Urothelium cell line (cell line): ENCODE measurements at regions not wholly inside any gene's neighbourhood (a gene's known extent, or its start where the extent isn't known, plus 50 kb on each side); places are given as distances from the start of the nearest gene placed in this dataset.
"Not testable (repeated sequence)": the region's sequence is repeated elsewhere in the genome, so short reads cannot be mapped to it uniquely, and the experiment has no call there.

ENCODE experiments used
- DNase-seq: peaks from one replicate; pipeline ENCODE4 v3.0.0; 2011; ENCODE audit warnings: low spot score, mixed read lengths
- FAIRE-seq: peaks from 2 replicates; lab custom pipeline; 2011; peaks lifted over from hg19 to GRCh38; lab: Jason Lieb, UNC

GRCh38 chr5:116961021-116961420 lies 386.4 kb upstream of the SEMA6A start:
- DNase-seq, result no peak
- FAIRE-seq, result no peak

DNA sequence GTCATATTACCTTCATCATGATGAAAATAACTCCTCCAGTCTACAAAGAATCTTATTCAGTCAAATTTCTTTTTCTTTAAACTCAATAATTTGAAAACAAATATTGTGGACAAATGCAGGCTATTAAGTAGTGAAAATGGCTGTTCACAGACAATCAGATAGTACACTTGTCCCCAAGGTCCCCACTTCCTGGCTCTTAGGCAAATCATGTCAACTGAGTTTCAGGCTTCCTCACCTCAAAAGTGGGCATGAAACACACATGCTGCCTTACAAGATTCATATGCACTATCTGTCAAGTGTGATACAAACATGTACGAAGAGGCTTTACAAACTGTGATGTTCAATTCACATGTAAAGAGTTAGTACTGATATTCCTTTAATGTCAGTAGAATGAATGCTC lies 385.2 kb upstream of the SEMA6A start:
- FAIRE-seq (no peak), DNase-seq (no peak)

DNA sequence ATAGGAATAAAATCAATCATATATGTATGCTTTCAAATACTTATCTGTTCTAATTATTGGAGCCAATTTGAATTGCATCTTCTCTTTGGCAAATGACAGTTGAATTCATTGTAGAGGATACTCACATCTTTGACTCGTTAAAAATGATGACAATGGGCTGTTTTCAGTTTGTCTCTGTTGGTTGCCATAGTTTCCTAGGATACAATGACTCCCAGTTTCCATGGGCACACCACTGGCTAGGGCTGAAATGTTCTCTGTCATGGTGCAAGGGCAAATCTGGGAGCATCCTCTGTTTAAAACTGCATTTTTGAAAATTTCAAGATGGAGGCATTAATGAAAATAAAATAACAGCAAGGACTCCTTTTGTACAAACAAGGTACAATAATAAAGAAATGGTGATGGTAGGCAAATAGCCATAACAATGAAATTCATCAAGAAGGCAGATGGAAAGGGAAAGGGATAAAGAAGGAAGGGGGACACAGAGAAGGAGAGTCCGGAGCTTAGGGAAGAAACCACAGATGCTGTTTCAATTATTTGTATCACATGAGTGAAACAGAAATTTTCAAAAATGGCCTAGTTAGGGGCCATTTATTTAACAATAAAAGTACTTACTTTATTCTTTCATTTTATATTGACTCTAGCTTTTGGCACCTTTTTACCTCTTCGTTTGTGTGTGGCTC lies 378.8 kb upstream of the SEMA6A start:
- FAIRE-seq, result no peak
- no peak for DNase-seq

DNA sequence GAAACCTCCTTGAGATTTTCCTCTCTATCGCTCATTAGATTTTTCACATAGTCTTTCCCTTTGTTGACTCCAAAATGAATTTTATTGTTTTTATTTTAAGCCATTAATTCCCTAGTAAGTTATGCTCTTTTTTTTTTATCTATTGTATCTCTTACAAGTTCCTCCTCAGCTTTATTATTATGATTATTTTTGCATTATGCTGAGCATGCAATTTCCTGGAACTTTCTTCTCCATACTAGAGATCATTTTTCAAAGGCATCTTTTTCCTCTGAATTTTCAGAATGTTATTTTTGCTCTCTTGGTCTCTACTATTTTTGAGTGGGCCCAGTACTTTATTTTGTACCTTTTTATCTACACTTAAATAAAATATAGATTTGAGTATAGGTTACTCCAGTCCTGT lies 376.6 kb upstream of the SEMA6A start:
- FAIRE-seq (no peak), DNase-seq (no peak)

- DNase-seq (peak; percentile 77), FAIRE-seq (peak; percentile 81)
These were observed 373.3 kb upstream of the SEMA6A start for GRCh38 chr5:116947691-116948528.

DNA sequence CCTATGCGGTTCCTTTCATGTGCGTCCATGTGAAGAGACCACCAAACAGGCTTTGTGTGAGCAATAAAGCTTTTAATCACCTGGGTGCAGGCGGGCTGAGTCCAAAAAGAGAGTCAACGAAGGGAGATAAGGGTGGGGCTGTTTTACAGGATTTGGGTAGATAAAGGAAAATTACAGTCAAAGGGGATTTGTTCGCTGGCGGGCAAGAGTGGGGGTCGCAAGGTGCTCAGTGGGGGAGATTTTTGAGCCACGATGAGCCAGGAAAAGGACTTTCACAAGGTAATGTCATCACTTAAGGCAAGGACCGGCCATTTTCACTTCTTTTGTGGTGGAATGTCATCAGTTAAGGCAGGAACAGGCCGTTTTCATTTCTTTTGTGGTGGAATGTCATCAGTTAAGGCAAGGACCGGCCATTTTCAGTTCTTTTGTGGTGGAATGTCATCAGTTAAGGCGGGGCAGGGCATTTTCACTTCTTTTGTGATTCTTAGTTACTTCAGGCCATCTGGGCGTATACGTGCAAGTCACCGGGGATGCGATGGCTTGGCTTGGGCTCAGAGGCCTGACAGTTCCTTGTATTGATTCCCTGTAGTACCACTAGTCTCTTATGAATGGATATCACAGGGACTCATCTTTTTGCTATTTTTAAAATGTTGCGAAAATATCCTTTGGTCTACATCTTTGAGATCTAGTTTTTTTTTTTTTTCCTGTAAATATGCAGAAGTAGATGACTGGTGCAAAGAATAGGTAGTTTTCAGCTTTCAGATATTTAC lies 371.2 kb upstream of the SEMA6A start:
- DNase-seq, FAIRE-seq: not testable (repeated sequence)

DNA sequence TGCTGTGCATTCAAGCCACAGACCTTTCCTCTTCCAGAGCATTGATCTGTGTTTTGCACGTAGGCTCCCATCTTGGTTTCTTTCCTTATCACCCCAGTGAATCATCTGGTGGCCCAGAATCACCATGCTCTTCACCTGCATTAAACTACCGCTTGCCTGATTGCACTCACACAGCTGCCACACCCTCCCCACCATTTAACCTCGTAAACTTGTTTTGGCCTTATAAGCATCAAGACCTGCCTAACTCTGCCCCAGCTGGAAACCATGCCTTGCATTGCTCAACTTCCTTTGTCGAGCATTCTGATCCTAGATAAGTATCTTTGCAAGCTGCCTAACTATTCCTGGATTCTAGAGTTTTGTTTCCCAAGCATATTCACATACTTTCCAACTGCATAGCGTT lies 369.6 kb upstream of the SEMA6A start:
- DNase-seq (no peak), FAIRE-seq (no peak)

DNA sequence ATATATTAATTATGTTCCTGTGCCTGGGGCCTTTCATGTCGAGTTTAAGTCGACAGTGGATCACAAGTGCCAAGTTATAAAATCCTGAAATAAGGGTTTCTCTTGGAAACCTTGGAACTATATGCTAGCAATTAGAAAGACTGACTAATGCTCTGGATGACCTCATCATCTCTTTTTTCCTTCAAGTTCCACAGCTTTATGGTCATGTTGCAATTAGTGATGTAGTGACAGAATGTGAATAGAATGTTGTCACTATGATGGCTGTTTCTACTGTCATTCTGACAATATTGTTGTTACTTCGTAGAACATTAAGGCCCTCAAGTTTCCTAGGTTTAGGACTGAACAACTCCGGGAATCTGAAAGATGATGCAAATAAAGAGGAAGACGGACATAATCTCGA lies 368.0 kb upstream of the SEMA6A start:
- no peak for FAIRE-seq
- no peak for DNase-seq

DNA sequence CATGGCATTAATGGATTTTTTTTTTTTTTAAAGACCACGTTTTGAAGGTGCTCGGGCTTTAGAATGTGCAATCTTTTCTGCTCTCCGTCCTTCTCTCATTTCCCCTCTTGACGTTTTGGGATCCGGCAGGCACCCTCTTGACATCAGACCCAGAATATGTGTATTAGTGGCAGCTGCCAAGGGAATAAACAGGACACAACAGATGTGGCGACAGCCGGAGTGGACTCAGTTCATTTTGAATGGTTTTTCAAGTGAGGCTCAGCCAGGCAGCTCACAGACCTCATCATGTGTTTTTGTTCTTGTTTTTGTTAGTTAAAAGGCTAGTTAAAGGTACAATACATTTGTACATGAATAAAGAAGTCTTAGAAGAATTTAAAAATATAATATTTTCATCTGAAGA lies 365.0 kb upstream of the SEMA6A start:
- FAIRE-seq (no peak), DNase-seq (no peak)

- DNase-seq (no peak), FAIRE-seq (no peak)
These were observed 363.9 kb upstream of the SEMA6A start for GRCh38 chr5:116938488-116938887.

GRCh38 chr5:116935561-116936162 lies 361.0 kb upstream of the SEMA6A start:
- no peak for FAIRE-seq
- no peak for DNase-seq

- FAIRE-seq (no peak), DNase-seq (no peak)
These were observed 356.0 kb upstream of the SEMA6A start for GRCh38 chr5:116930616-116931015.

GRCh38 chr5:116923344-116923743 lies 348.7 kb upstream of the SEMA6A start:
- no peak for FAIRE-seq
- DNase-seq, result no peak

- no peak for FAIRE-seq
- no peak for DNase-seq
These were observed 347.9 kb upstream of the SEMA6A start for GRCh38 chr5:116922532-116922931.

DNA sequence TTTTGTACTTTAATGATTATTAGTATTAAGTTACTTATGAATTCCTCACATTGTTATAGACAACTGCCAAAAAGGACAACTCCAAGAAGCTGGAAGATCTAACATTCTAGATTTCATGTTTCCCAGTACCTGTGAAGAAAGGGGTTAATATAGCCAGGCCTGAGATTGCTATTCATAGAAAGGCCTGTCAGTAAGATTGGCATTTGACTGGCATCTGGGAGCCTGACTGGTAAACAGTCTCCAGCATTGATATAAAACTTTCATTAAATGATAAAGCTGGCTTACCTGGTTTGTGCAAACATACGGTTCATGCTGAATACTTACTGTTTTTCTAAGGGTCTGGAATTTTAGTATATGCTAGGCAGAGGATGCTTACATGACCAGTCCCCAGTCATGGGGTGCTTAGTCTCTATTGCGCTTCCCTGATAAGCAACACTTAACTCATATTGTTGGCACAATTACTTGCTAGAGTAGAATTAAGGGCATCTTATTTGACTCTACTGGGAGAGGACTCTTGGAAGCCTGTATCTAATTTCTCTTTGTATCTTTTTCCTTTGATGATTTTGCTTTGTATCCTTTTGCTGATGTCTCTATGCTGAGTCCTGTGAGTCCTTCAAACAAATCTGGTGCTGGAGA lies 340.4 kb upstream of the SEMA6A start:
- FAIRE-seq (no peak), DNase-seq (no peak)

GRCh38 chr5:116912221-116912620 lies 337.6 kb upstream of the SEMA6A start:
- FAIRE-seq, result no peak

GRCh38 chr5:116911074-116911473 lies 336.5 kb upstream of the SEMA6A start:
- DNase-seq, result no peak
- FAIRE-seq, result no peak

More at GRCh38 chr5:116912221-116912620, 337.6 kb upstream of the SEMA6A start:
- no peak for DNase-seq

DNA sequence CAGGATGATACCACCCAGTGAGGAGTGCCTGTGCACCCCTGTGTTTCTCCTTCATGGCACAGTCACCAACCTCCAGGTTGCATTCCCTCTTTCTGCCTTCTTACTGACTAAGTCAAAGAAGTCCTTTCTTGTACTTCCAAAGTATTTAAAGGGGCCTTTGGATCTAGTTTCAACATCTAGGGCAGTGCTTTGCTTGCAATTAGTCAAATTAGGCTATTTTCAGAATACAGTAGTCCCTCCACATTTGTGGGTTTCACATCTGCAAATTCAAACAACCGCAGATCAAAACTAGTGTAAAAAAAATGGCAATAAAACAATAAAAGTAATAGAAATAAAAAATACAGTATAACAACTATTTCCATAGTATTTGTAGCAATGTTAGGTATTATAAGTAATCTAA lies 333.9 kb upstream of the SEMA6A start:
- no peak for DNase-seq
- no peak for FAIRE-seq

GRCh38 chr5:116905885-116906284 lies 331.3 kb upstream of the SEMA6A start:
- DNase-seq (no peak), FAIRE-seq (no peak)

GRCh38 chr5:116900793-116901192 lies 326.2 kb upstream of the SEMA6A start:
- no peak for DNase-seq
- no peak for FAIRE-seq

- no peak for DNase-seq
- FAIRE-seq, result no peak
These were observed 324.3 kb upstream of the SEMA6A start for GRCh38 chr5:116898917-116899316.
